ENCODE measurements at regions not wholly inside any gene's neighbourhood (a gene's known extent, or its start where the extent isn't known, plus 50 kb on each side); places are given as distances from the start of the nearest gene placed in this dataset.

DNA sequence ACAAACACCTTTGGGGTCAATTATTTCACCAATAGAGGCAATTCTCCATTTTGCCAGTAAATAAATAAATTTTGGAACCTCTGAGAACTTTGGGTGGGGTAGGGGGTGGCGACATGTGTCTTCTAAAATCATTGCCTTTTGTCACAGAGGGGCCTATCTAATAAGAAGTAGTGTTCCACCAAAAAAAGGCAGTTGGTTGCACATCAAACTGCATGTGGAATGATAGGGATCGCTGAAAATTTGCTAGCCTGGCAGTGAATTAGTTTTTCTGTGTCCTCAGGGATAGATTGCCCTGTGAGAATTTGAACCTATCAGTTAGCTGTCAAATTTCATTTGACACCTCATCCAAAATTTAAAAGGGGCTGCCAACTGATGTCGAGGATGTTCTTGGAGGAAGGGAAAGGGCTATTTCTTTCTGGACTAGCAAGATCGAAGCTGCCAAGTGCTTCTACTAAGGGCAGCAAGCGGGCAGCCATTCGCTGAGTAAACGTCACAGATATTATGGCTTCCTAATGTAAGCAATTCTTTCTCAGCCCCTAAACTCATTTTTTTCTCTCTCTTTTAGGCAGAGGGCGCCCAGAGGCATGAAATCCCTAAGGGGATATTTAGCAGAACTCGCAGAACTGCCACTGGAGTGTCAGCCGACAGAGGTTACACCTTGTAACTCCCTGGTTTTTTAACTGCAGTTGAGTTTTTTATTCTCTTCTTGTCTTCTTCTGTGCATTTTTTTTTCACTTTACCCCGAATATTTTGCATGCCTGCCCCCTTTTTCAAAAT is 2208.1 kb upstream of the WWC1 start:
- TF ChIP-seq POLR2AphosphoS5 (IDR thresholded peaks at IDR 0.05; ENCODE audit: borderline replicate concordance, low read depth, low read length) (no peak), EZH2 (IDR thresholded peaks at IDR 0.05) (no peak), FOXP2 (optimal IDR thresholded peaks at IDR 0.05; ENCODE audit: control extremely low read depth, extremely low read length, insufficient read depth) (no peak)
